Peyer's patch (tissue), 4 donors: ENCODE measurements at regions not wholly inside any gene's neighbourhood (a gene's known extent, or its start where the extent isn't known, plus 50 kb on each side); places are given as distances from the start of the nearest gene placed in this dataset.

Experiments
- CTCF ChIP-seq, 6 experiments: fragments of 450-650 bp in 4 of 6; fragments of 200-600 bp in 2 of 6; sonication (generic) in 1 of 6; IDR thresholded peaks; one replicate each; pipeline ENCODE4 v1.5.1; 2017 to 2019; ENCODE audit warnings: antibody characterized with exemption in 6 of 6, mild to moderate bottlenecking in 3 of 6, moderate library complexity in 1 of 6
- POLR2A ChIP-seq, 2 donors: fragments of 450-650 bp; IDR thresholded peaks; one replicate each; pipeline ENCODE4 v1.5.1; 2017; ENCODE audit warnings: antibody characterized with exemption in 2 of 2, mild to moderate bottlenecking in 2 of 2, moderate library complexity in 2 of 2

GRCh38 chr15:95716708-95717107 lies 613.8 kb upstream of the NR2F2 start:
- TF ChIP-seq POLR2A (IDR thresholded peaks at IDR 0.05) (no peak), CTCF (IDR thresholded peaks at IDR 0.05) (no peak)
